B cell (primary cell): ENCODE measurements at regions not wholly inside any gene's neighbourhood (a gene's known extent, or its start where the extent isn't known, plus 50 kb on each side); places are given as distances from the start of the nearest gene placed in this dataset. TPM values are rescaled to one million over a fixed set of nuclear protein-coding genes. Genes with fewer than 3 reads are reported as not detected.

Source experiments
- small RNA-seq: library from RNA; depleted of rRNA; stranded (forward); fragments of <200 nt; gene quantifications from one replicate; pipeline ENCODE3, GENCODE V24; 2012; ENCODE audit warnings: low replicate concordance, low read depth; ENCODE audit not compliant: insufficient read length

Small RNA genes in the stretch of these regions (small RNA-seq; reads per million reads assigned to genes)
- gene CFTRP3 (not detected), gene MLLT10P1 (not detected), gene RF00019 (not detected)
